Endodermal cell (in vitro differentiated cells): ENCODE measurements at regions not wholly inside any gene's neighbourhood (a gene's known extent, or its start where the extent isn't known, plus 50 kb on each side); places are given as distances from the start of the nearest gene placed in this dataset.

Experiments
- DNase-seq: peaks from one replicate; pipeline ENCODE4 v3.0.0-alpha.2; 2017
- H3K27ac ChIP-seq: 2 replicates; pipeline ENCODE4 v1.5.1; 2013; ENCODE audit warnings: mild to moderate bottlenecking, low read depth, low read length, moderate library complexity
- H3K27me3 ChIP-seq: 2 replicates; pipeline ENCODE4 v1.6.1; 2013; ENCODE audit warnings: mild to moderate bottlenecking, low read length, moderate library complexity; ENCODE audit not compliant: insufficient read depth, control insufficient read depth, poor library complexity, severe bottlenecking
- H3K36me3 ChIP-seq: 2 replicates; pipeline ENCODE4 v1.7.0; 2013; ENCODE audit warnings: mild to moderate bottlenecking, low read length, moderate library complexity; ENCODE audit not compliant: control insufficient read depth, insufficient read depth
- H3K4me1 ChIP-seq: one replicate; pipeline ENCODE4 v1.7.0; 2013; ENCODE audit warnings: low read length; ENCODE audit not compliant: control insufficient read depth, insufficient read depth
- H3K4me3 ChIP-seq: 2 replicates; pipeline ENCODE4 v1.5.1; 2013; ENCODE audit warnings: mild to moderate bottlenecking, low read length, moderate library complexity
- H3K9ac ChIP-seq: 2 replicates; pipeline ENCODE4 v1.6.1; 2013; ENCODE audit warnings: mild to moderate bottlenecking, low read length, moderate library complexity; ENCODE audit not compliant: poor library complexity, severe bottlenecking; ENCODE audit errors: extremely low read depth
- H3K9me3 ChIP-seq: 2 replicates; pipeline ENCODE4 v1.6.1; 2013; ENCODE audit warnings: mild to moderate bottlenecking, low read length, moderate library complexity; ENCODE audit not compliant: control insufficient read depth
- H3K27ac Mint-ChIP-seq: 2 replicates; pipeline ENCODE4 v1.8.0; 2020; ENCODE audit warnings: mixed read lengths
- H3K27me3 Mint-ChIP-seq: 2 replicates; pipeline ENCODE4 v1.8.0; 2021; ENCODE audit warnings: mild to moderate bottlenecking, mixed read lengths; ENCODE audit not compliant: insufficient read depth
- H3K36me3 Mint-ChIP-seq: 2 replicates; pipeline ENCODE4 v1.8.0; 2020; ENCODE audit warnings: low read depth, mixed read lengths
- H3K4me1 Mint-ChIP-seq: 2 replicates; pipeline ENCODE4 v1.8.0; 2020; ENCODE audit warnings: mixed read lengths
- H3K4me3 Mint-ChIP-seq: 2 replicates; pipeline ENCODE4 v1.8.0; 2020; ENCODE audit warnings: mild to moderate bottlenecking, moderate library complexity, mixed read lengths
- H3K9me3 Mint-ChIP-seq: 2 replicates; pipeline ENCODE4 v1.8.0; 2020; ENCODE audit warnings: mild to moderate bottlenecking, mixed read lengths
- CTCF ChIP-seq: fragments of 200-600 bp; sonication (generic); conservative IDR thresholded peaks from 2 replicates; pipeline ENCODE4 v1.5.0; 2021; ENCODE audit warnings: antibody characterized with exemption, mild to moderate bottlenecking
- WGBS, 2 experiments: methylation state at CpG; one replicate each; pipeline versions ENCODE4 v1.1.5 to v1.1.7; 2013; ENCODE audit warnings: missing lambda C conversion rate in 2 of 2, mixed read lengths in 1 of 2; ENCODE audit not compliant: insufficient coverage in 1 of 2, insufficient read length in 1 of 2; 5-methylcytosine and 5-hydroxymethylcytosine counted together

DNA sequence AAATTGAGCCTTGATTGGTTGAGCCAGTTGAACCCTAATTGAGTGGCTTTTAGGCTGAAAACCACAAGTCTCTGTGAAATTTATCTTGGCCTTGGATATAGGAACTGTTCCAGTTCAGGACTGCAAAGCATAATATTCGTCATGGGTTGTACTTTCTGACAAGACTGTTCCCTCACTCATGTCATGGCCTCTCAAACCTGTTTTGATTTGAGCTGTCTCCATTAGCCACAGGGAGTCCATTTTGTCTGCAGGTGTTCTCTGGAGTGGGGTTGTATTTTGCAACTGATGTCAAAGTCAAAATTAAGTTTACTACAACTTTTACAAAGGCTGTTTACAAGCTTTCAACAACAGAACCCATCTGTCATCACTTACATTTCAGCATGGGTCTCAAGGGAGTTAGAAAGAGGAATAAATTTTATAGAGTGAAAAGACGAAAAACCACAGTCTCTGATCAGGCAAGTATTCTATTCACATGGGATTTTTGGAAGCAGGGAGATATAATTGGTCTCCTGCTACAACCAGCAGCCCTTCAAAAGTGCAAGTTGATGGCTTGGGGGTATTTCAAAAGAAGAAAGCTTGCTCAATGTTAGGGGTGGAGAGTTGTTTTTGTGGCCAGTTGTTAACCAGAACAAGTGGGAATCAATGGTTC, 1716.3 kb downstream of the C4orf33 start:
- H3K4me1 Mint-ChIP-seq = peaks cover 4% of the 10 kb centered on the region
- H3K9me3 Mint-ChIP-seq = peaks cover 21% of the 10 kb centered on the region
- WGBS, 2 experiments = 0 to 47% methylated on average over 1 to 2 of the region's 2 CpGs
- Histone ChIP-seq H3K27me3 (no peaks in the 10 kb centered on the region), H3K36me3 (no peaks in the 10 kb centered on the region), H3K9me3 (peaks cover 35% of the 10 kb centered on the region), H3K4me3 (no peak overlapping the region), H3K27ac (no peak overlapping the region), H3K9ac (no peak overlapping the region), H3K4me1 (no peaks in the 10 kb centered on the region)
- no peak overlapping the region for H3K4me3 Mint-ChIP-seq
- H3K36me3 Mint-ChIP-seq = peaks cover 13% of the 10 kb centered on the region
- no peak overlapping the region for H3K27ac Mint-ChIP-seq
- TF ChIP-seq CTCF = no peak
- no peaks in the 10 kb centered on the region for H3K27me3 Mint-ChIP-seq
- DNase-seq = no peak

GRCh38 chr4:130814896-130815295, 1718.9 kb downstream of the C4orf33 start:
- Histone ChIP-seq H3K4me3 (no peak overlapping the region), H3K9ac (no peak overlapping the region), H3K4me1 (no peaks in the 10 kb centered on the region), H3K27me3 (no peaks in the 10 kb centered on the region), H3K27ac (no peak overlapping the region), H3K36me3 (no peaks in the 10 kb centered on the region), H3K9me3 (peaks cover 16% of the 10 kb centered on the region)
- H3K4me1 Mint-ChIP-seq = no peaks in the 10 kb centered on the region
- H3K9me3 Mint-ChIP-seq = peaks cover 21% of the 10 kb centered on the region
- no peak overlapping the region for H3K4me3 Mint-ChIP-seq
- no peak for TF ChIP-seq CTCF
- no peak overlapping the region for H3K27ac Mint-ChIP-seq
- H3K36me3 Mint-ChIP-seq = peaks cover 7% of the 10 kb centered on the region
- no peaks in the 10 kb centered on the region for H3K27me3 Mint-ChIP-seq
- no peak for DNase-seq

DNA sequence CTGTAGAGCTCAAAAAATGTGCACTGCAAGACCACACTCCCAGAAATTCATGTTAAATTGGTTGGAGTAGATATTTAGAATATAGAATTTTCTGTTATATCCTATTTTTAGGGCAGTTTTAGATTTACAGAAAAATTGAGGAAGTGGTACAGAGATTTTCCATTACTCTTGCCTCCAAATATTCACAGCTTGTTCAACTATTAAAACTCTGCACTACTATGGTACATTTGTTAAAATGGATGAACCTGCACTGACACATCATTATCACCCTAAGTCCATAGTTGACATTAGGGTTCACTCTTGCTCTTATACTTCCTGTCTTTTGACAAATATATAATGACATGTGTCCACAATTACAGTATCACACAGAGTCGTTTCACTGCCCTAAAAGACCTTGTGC, 1724.5 kb downstream of the C4orf33 start:
- Histone ChIP-seq H3K36me3 (no peaks in the 10 kb centered on the region), H3K27ac (no peak overlapping the region), H3K9ac (no peak overlapping the region), H3K27me3 (no peaks in the 10 kb centered on the region), H3K4me3 (no peak overlapping the region), H3K4me1 (no peaks in the 10 kb centered on the region), H3K9me3 (peaks cover 14% of the 10 kb centered on the region)
- TF ChIP-seq CTCF = no peak
- Mint-ChIP-seq H3K36me3 (peaks cover 7% of the 10 kb centered on the region), H3K27ac (no peak overlapping the region), H3K27me3 (no peaks in the 10 kb centered on the region), H3K4me3 (no peak overlapping the region), H3K9me3 (peaks cover 15% of the 10 kb centered on the region), H3K4me1 (no peaks in the 10 kb centered on the region)
- WGBS, 2 experiments = 81 to 88% methylated on average over 1 of the region's 1 CpG
- no peak for DNase-seq
